SK-N-SH (cell line): ENCODE measurements at regions not wholly inside any gene's neighbourhood (a gene's known extent, or its start where the extent isn't known, plus 50 kb on each side); places are given as distances from the start of the nearest gene placed in this dataset.

Source experiments
- CTCF ChIP-seq: fragments of 200-600 bp; sonication (generic); IDR thresholded peaks from 2 replicates; pipeline ENCODE4 v1.6.1; 2017; ENCODE audit warnings: antibody characterized with exemption, mild to moderate bottlenecking, moderate library complexity
- ELF1 ChIP-seq: IDR thresholded peaks from 2 replicates; pipeline ENCODE4 v1.4.0; 2012
- FOXM1 ChIP-seq: IDR thresholded peaks from 2 replicates; pipeline ENCODE4 v1.4.0; 2012; ENCODE audit warnings: low read depth, mild to moderate bottlenecking
- JUND ChIP-seq: IDR thresholded peaks from 2 replicates; pipeline ENCODE4 v1.4.0; 2012
- MAX ChIP-seq: IDR thresholded peaks from 2 replicates; pipeline ENCODE4 v1.4.0; 2012; ENCODE audit warnings: low read depth
- MXI1 ChIP-seq: IDR thresholded peaks from 2 replicates; pipeline ENCODE4 v1.6.1; 2012; ENCODE audit warnings: mild to moderate bottlenecking, low read depth, low read length, improper control_type of control experiment
- NFIC ChIP-seq: IDR thresholded peaks from 2 replicates; pipeline ENCODE4 v1.4.0; 2012; ENCODE audit warnings: borderline replicate concordance
- PBX3 ChIP-seq: IDR thresholded peaks from 2 replicates; pipeline ENCODE4; 2012
- POLR2AphosphoS5 ChIP-seq: IDR thresholded peaks from 2 replicates; pipeline ENCODE4 v1.6.1; 2012; ENCODE audit warnings: low read depth, low read length
- SMC3 ChIP-seq: IDR thresholded peaks from 2 replicates; pipeline ENCODE4 v1.6.1; 2012; ENCODE audit warnings: low read depth, low read length, improper control_type of control experiment
- TAF1 ChIP-seq: IDR thresholded peaks from 2 replicates; pipeline ENCODE4 v1.6.1; 2012; ENCODE audit warnings: low read depth, mild to moderate bottlenecking, low read length, moderate library complexity, borderline replicate concordance
- USF2 ChIP-seq: fragments of 150-350 bp; IDR thresholded peaks from 2 replicates; pipeline ENCODE4 v1.6.1; 2017; ENCODE audit warnings: antibody characterized with exemption, low read length, low read depth, borderline replicate concordance
- YY1 ChIP-seq: IDR thresholded peaks from 2 replicates; pipeline ENCODE4 v1.4.0; 2012; ENCODE audit warnings: low read depth, mild to moderate bottlenecking

- no peak for TF ChIP-seq ELF1
- TF ChIP-seq POLR2AphosphoS5: no peak
- no peak for TF ChIP-seq JUND
- TF ChIP-seq NFIC: no peak
- TF ChIP-seq PBX3: no peak
- TF ChIP-seq MXI1: no peak
- no peak for TF ChIP-seq FOXM1
- TF ChIP-seq MAX: no peak
- no peak for TF ChIP-seq CTCF
- no peak for TF ChIP-seq YY1
- no peak for TF ChIP-seq SMC3
- TF ChIP-seq USF2: no peak
- TF ChIP-seq TAF1: no peak
Observed at GRCh38 chr15:46856839-46857502, 860.3 kb upstream of the SEMA6D start.
